ENCODE measurements at regions not wholly inside any gene's neighbourhood (a gene's known extent, or its start where the extent isn't known, plus 50 kb on each side); places are given as distances from the start of the nearest gene placed in this dataset.
A peak's percentile ranks its signal among the peaks of the same experiment; 100 is the strongest.
"Not testable (repeated sequence)": the region's sequence is repeated elsewhere in the genome, so short reads cannot be mapped to it uniquely, and the experiment has no call there.

DNA sequence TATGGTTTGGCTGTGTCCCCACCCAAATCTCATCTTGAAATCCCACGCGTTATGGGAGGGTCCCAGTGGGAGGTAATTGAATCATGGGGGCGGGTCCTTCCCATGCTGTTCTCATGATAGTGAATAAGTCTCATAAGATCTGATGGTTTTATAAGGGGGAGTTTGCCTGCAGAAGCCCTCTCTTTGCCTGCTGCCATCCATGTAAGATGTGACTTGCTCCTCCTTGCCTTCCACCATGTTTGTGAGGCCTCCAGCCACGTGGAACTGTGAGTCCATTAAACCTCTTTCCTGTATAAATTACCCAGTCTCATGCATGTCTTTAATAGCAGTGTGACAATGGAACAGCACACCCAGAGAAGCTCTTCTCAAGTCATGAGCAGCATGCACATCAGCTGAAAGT, 119.1 kb upstream of the CARD11 start:
- DNase-seq: not testable (repeated sequence)

- no peak for DNase-seq
These were observed 120.7 kb upstream of the CARD11 start for GRCh38 chr7:3164380-3164792.

GRCh38 chr7:3165681-3166580, 122.3 kb upstream of the CARD11 start:
- DNase-seq: no peak

GRCh38 chr7:3167551-3167950, 123.9 kb upstream of the CARD11 start:
- DNase-seq: no peak

- no peak for DNase-seq
These were observed 124.7 kb upstream of the CARD11 start for GRCh38 chr7:3168370-3168769.

DNA sequence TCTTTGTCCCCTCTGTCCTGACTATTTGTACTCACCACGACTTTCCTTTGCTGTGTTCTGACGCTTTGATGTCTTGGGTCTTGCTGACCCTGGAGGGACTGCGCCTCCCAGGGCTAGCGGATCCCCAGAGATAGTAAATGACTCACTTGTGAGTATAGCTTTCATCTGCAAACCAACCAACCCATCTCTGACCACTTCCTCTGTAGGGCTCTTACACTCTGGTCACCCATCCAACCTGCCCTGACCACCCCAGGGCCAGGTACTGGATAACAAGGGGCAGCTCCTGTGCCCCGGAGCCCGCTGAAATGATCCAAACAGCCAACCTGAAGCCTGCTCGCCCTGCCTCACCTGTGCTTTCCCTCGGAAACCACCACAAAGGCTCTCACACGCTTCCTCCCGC, 125.2 kb upstream of the CARD11 start:
- no peak for DNase-seq

DNA sequence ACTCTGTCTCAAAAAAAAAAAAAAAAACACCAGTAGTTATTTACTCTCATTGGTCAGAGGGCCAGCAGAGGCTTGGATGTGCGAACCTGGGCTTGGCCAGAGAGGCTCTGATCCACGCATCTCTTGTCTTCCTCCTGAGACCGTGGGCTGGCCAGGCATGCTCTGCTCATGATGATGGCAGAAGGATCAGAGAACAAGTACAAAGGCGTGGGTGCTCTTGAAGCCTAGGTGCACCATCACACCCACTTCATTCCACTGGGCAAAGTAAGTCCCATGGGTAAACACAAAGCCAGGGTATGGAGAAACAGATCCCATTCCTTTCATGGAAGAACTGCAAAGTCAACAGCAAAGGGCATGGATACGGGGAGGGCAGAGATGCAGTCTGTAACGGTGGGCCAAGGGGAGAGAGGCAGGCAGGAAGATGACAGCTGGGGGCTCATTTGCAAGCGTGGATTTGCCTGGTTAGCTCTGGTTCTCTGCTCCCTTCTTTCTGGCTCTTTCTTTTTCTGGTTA, 128.2 kb upstream of the SDK1 start:
- no peak for DNase-seq

GRCh38 chr7:3174515-3175284, 126.4 kb upstream of the SDK1 start:
- no peak for DNase-seq

- DNase-seq: no peak
These were observed 125.7 kb upstream of the SDK1 start for GRCh38 chr7:3175285-3175902.

GRCh38 chr7:3176112-3177000, 124.7 kb upstream of the SDK1 start:
- DNase-seq: no peak

GRCh38 chr7:3177271-3177670, 123.8 kb upstream of the SDK1 start:
- DNase-seq: no peak

- no peak for DNase-seq
These were observed 121.6 kb upstream of the SDK1 start for GRCh38 chr7:3179456-3179855.

- no peak for DNase-seq
These were observed 120.4 kb upstream of the SDK1 start for GRCh38 chr7:3180604-3181003.

DNA sequence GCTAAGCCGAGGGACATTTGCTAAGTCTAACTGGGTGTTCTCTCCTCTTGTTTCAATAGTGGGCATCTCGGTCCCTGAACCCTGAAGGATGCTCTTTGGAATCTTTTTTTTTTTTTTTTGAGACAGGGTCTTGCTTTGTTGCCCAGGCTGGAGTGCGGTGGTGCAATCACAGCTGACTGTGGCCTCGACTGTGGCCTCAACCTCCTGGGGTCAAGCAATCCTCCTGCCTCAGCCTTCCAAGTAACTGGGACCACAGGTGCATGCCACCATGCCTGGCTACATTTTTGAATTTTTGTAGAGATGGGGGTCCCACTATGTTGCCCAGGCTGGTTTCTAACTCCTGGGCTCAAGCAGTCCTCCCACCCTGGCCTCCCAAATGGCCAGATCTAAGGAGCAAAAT, 119.0 kb upstream of the SDK1 start:
- DNase-seq: not testable (repeated sequence)

GRCh38 chr7:3187444-3188040, 113.5 kb upstream of the SDK1 start:
- DNase-seq: no peak

DNA sequence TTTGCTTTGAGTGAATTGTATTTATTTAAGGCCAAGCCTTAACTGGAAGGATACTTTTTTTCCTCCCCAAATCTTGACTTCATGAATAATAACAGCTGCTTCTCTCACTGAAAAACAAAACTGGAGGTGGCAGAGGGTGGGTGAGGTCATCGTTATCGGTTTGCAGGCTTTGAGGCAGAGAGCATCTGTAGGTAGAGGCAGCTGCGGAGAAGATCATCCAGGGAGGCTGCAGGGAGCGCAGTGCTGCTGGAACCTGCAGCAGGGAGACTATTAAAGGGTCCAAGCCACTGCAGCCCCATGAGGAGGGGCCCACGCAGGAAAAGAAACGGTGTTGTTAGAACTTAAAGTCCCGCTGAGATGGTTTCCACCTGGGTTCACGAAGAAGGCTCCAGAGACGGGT, 112.1 kb upstream of the SDK1 start:
- no peak for DNase-seq

DNA sequence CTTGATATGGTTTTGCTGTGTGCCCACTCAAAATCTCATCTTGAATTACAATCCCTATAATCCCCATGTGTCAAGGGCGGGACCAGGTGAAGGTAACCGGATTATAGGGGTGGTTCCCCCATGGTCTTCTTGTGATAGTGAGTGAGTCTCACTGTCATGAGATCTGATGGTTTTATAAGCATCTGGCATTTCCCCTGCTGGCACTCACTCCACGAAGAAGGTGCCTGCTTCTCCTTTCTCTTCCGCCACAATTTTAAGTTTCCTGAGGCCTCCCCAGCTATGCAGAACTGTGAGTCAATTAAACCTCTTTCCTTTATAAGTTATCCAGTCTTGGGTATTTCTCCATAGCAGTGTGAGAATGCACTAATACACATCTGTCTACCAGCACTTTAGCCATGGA, 109.5 kb upstream of the SDK1 start:
- no peak for DNase-seq

DNA sequence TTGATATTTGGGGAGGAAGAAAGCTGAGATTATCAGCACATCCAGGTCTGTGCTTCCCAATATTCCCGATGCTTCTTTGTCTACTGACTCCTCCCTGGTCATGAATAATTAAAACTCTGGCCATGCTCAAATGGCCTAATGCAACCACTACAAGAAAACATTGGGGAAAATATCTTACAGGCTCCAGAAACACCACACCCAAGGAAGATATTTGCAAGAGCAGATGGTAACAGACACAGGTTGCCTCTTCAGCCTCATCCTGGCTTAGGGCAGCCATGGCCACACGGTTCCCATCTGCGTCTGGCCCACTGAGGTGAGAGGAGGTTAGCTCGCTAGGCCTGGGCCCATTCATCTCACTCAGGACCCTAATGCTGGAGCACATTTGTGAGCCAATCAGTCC, 108.4 kb upstream of the SDK1 start:
- no peak for DNase-seq

DNA sequence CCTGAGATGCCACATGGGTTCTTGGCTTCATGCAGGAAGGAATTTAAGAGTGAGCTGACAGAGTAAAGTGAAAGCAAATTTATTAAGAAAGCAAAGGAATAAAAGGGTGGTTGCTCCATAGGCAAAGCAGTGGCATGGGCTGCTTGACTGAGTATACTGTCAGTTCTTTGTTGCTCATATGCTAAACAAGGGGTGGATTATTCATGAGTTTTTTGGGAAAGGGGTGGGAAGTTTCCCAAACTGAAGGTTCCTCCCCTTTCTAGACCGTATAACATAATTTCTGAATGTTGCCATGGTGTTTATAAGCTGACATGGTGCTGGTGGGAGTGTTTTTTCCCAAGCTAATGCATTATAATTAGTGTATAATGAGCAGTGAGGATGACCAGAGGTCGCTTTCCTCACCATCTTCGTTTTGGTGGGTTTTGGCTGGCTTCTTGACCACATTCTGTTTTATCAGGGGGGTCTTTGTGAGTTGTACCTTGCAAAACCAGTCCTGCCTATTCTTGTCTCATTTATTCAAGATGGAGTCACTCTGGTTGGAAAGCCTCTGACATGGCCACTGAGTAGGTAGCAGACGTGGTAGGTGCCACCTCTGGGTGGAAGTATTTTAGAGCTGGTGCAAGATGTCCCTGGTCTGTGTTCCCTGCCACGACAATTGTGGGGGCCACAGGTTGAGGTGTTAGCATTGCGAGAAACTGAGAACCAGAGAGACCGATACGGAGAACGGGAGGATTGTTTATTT, 107.5 kb upstream of the SDK1 start:
- DNase-seq: no peak

GRCh38 chr7:3194501-3195141, 106.4 kb upstream of the SDK1 start:
- peak; percentile 67 for DNase-seq

Data from left kidney (tissue), 1 donor.